ENCODE measurements at regions not wholly inside any gene's neighbourhood (a gene's known extent, or its start where the extent isn't known, plus 50 kb on each side); places are given as distances from the start of the nearest gene placed in this dataset.

GRCh38 chr20:6185268-6185667, 62.4 kb upstream of the FERMT1 start:
- Histone ChIP-seq H3K27me3 (replicated peaks in 1 of 7) (peaks cover 0 to 10% (median 0%) of the 10 kb centered on the region in 7 donors), H3K4me1 (no peaks in the 10 kb centered on the region), H3K36me3 (no peaks in the 10 kb centered on the region), H3K27ac (no peak overlapping the region), H3K9me3 (peaks cover 0 to 3% (median 0%) of the 10 kb centered on the region in 8 donors), H3K4me3 (no peak overlapping the region)
- intact Hi-C loops (cut with DNase I; ENCODE audit: low total_unique reads), result no loop called here
- DNase-seq, result no peak
- 47 to 57% (median 55%) methylated on average over 3 of the region's 3 CpGs for WGBS, 5 donors
- TF ChIP-seq POLR2A (IDR thresholded peaks at IDR 0.05) (no peak), CTCF (IDR thresholded peaks at IDR 0.05 in 8 of 11, conservative IDR thresholded peaks at IDR 0.05 in 3 of 11) (no peak), POLR2AphosphoS5 (IDR thresholded peaks at IDR 0.05) (no peak)

GRCh38 chr20:6184086-6184485, 61.3 kb upstream of the FERMT1 start:
- Histone ChIP-seq H3K36me3 (no peaks in the 10 kb centered on the region), H3K4me1 (no peaks in the 10 kb centered on the region), H3K4me3 (no peak overlapping the region), H3K27ac (no peak overlapping the region), H3K9me3 (peaks cover 0 to 3% (median 0%) of the 10 kb centered on the region in 8 donors), H3K27me3 (replicated peaks in 1 of 7) (peaks cover 0 to 13% (median 0%) of the 10 kb centered on the region in 7 donors)
- TF ChIP-seq POLR2AphosphoS5 (IDR thresholded peaks at IDR 0.05) (no peak), POLR2A (IDR thresholded peaks at IDR 0.05) (no peak), CTCF (IDR thresholded peaks at IDR 0.05 in 8 of 11, conservative IDR thresholded peaks at IDR 0.05 in 3 of 11) (no peak)
- WGBS, 5 donors, result 67 to 76% (median 68%) methylated on average over 6 of the region's 6 CpGs
- intact Hi-C loops (cut with DNase I; ENCODE audit: low total_unique reads), result no loop called here
- no peak for DNase-seq

- Histone ChIP-seq H3K9me3 (peaks cover 0 to 3% (median 0%) of the 10 kb centered on the region in 8 donors), H3K36me3 (no peaks in the 10 kb centered on the region), H3K27me3 (replicated peaks in 1 of 7) (peaks cover 0 to 26% (median 0%) of the 10 kb centered on the region in 7 donors), H3K4me1 (no peaks in the 10 kb centered on the region), H3K4me3 (no peak overlapping the region), H3K27ac (no peak overlapping the region)
- intact Hi-C loops (cut with DNase I; ENCODE audit: low total_unique reads), result no loop called here
- 55 to 69% (median 65%) methylated on average over 4 of the region's 4 CpGs for WGBS, 5 donors
- TF ChIP-seq POLR2A (IDR thresholded peaks at IDR 0.05) (no peak), CTCF (IDR thresholded peaks at IDR 0.05 in 8 of 11, conservative IDR thresholded peaks at IDR 0.05 in 3 of 11) (no peak), POLR2AphosphoS5 (IDR thresholded peaks at IDR 0.05) (no peak)
- no peak for DNase-seq
These were observed 57.7 kb upstream of the FERMT1 start for GRCh38 chr20:6180531-6180930.

GRCh38 chr20:6178537-6178936, 55.7 kb upstream of the FERMT1 start:
- no peak for DNase-seq
- peaks cover 0 to 3% (median 0%) of the 10 kb centered on the region in 8 donors for H3K9me3 ChIP-seq
- peak in 3 of 11 experiments; percentile 15 to 34 (median 17) for TF ChIP-seq CTCF (IDR thresholded peaks at IDR 0.05 in 8 of 11, conservative IDR thresholded peaks at IDR 0.05 in 3 of 11)
- TF ChIP-seq POLR2AphosphoS5 (IDR thresholded peaks at IDR 0.05), result no peak
- TF ChIP-seq POLR2A (IDR thresholded peaks at IDR 0.05), result no peak
- peaks cover 0 to 16% (median 0%) of the 10 kb centered on the region in 7 donors for H3K27me3 ChIP-seq (replicated peaks in 1 of 7)
- no peak overlapping the region for H3K4me3 ChIP-seq
- H3K27ac ChIP-seq, result no peak overlapping the region
- WGBS, 5 donors, result 9 to 21% (median 14%) methylated on average over 3 of the region's 3 CpGs
- no peaks in the 10 kb centered on the region for H3K4me1 ChIP-seq
- no peaks in the 10 kb centered on the region for H3K36me3 ChIP-seq
- intact Hi-C loops (cut with DNase I; ENCODE audit: low total_unique reads), result no loop called here

Data from spleen (tissue), 11 donors.